ENCODE measurements at regions not wholly inside any gene's neighbourhood (a gene's known extent, or its start where the extent isn't known, plus 50 kb on each side); places are given as distances from the start of the nearest gene placed in this dataset.

GRCh38 chr4:124095621-124096020 is 616.9 kb downstream of the ANKRD50 start:
- no peaks in the 10 kb centered on the region for H3K79me2 ChIP-seq (ENCODE audit: insufficient read depth, low read depth, low read length)
- H4K20me1 ChIP-seq (ENCODE audit: insufficient read depth, low read length) = no peaks in the 10 kb centered on the region
- TF ChIP-seq, protein P1, sequence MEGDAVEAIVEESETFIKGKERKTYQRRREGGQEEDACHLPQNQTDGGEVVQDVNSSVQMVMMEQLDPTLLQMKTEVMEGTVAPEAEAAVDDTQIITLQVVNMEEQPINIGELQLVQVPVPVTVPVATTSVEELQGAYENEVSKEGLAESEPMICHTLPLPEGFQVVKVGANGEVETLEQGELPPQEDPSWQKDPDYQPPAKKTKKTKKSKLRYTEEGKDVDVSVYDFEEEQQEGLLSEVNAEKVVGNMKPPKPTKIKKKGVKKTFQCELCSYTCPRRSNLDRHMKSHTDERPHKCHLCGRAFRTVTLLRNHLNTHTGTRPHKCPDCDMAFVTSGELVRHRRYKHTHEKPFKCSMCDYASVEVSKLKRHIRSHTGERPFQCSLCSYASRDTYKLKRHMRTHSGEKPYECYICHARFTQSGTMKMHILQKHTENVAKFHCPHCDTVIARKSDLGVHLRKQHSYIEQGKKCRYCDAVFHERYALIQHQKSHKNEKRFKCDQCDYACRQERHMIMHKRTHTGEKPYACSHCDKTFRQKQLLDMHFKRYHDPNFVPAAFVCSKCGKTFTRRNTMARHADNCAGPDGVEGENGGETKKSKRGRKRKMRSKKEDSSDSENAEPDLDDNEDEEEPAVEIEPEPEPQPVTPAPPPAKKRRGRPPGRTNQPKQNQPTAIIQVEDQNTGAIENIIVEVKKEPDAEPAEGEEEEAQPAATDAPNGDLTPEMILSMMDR (conservative IDR thresholded peaks at IDR 0.05; ENCODE audit: low read length) = no peak
- TF ChIP-seq EZH2phosphoT487 (IDR thresholded peaks at IDR 0.05; ENCODE audit: borderline replicate concordance, low read depth, low read length) = no peak
- intact Hi-C loops (cut with micrococcal nuclease; ENCODE audit: unreplicated experiment) = no loop called here
- no peak for DNase-seq (ENCODE audit: low spot score)
- no peaks in the 10 kb centered on the region for H3K4me1 ChIP-seq (ENCODE audit: insufficient read depth, low read length, poor library complexity, severe bottlenecking)
- no peak overlapping the region for H2AFZ ChIP-seq (ENCODE audit: low read length)
- H3K27ac ChIP-seq (ENCODE audit: low read depth, low read length, poor library complexity, severe bottlenecking) = no peak overlapping the region
- H3K4me2 ChIP-seq (ENCODE audit: low read length) = no peak overlapping the region
- ChIA-PET POLR2A (no interaction called here), CTCF (ENCODE audit: unreplicated experiment) (no interaction called here)
- no peaks in the 10 kb centered on the region for H3K9me2 ChIP-seq (ENCODE audit: insufficient read depth, low read length)
- BruUV-seq (replicated peaks) = no TSS peak
- H3K36me3 ChIP-seq (ENCODE audit: insufficient read depth, low read length) = no peaks in the 10 kb centered on the region
- H3K4me3 ChIP-seq (ENCODE audit: low read depth, low read length, poor library complexity, severe bottlenecking) = no peak overlapping the region
- no peaks in the 10 kb centered on the region for H3K9me3 ChIP-seq (ENCODE audit: low read length)

DNA sequence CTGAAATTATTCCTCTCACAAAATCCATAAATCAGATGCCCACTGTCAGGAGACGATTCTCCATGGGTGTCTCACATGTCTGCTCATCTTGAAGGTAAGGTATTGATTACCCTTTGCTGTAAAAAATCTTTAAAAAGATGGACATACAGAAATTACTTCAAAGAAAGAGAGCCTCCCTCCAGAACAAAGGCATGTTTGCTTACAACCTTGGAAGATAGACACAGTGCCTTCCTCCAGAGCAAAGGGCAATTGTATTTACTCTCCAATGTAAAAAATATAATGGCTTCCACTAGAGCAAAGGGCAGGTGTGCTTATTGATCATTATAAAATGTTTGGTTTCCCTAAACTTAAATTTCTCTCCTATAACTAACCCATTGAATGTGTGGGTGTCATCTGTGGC is 616.2 kb downstream of the ANKRD50 start:
- intact Hi-C loops (cut with micrococcal nuclease; ENCODE audit: unreplicated experiment) = no loop called here
- no peak for DNase-seq (ENCODE audit: low spot score)
- ChIA-PET CTCF (ENCODE audit: unreplicated experiment) (no interaction called here), POLR2A (no interaction called here)
- H3K9me3 ChIP-seq (ENCODE audit: low read length) = no peaks in the 10 kb centered on the region
- H3K79me2 ChIP-seq (ENCODE audit: insufficient read depth, low read depth, low read length) = no peaks in the 10 kb centered on the region
- H4K20me1 ChIP-seq (ENCODE audit: insufficient read depth, low read length) = no peaks in the 10 kb centered on the region
- no peaks in the 10 kb centered on the region for H3K9me2 ChIP-seq (ENCODE audit: insufficient read depth, low read length)
- H2AFZ ChIP-seq (ENCODE audit: low read length) = no peak overlapping the region
- no peaks in the 10 kb centered on the region for H3K36me3 ChIP-seq (ENCODE audit: insufficient read depth, low read length)
- H3K4me2 ChIP-seq (ENCODE audit: low read length) = no peak overlapping the region
- no peak overlapping the region for H3K27ac ChIP-seq (ENCODE audit: low read depth, low read length, poor library complexity, severe bottlenecking)
- no peak overlapping the region for H3K4me3 ChIP-seq (ENCODE audit: low read depth, low read length, poor library complexity, severe bottlenecking)
- TF ChIP-seq, protein P1 (conservative IDR thresholded peaks at IDR 0.05; ENCODE audit: low read length) = no peak
- TF ChIP-seq EZH2phosphoT487 (IDR thresholded peaks at IDR 0.05; ENCODE audit: borderline replicate concordance, low read depth, low read length) = no peak
- no peaks in the 10 kb centered on the region for H3K4me1 ChIP-seq (ENCODE audit: insufficient read depth, low read length, poor library complexity, severe bottlenecking)
- BruUV-seq (replicated peaks) = no TSS peak

GRCh38 chr4:124097447-124097846 is 615.1 kb downstream of the ANKRD50 start:
- H3K4me1 ChIP-seq (ENCODE audit: insufficient read depth, low read length, poor library complexity, severe bottlenecking) = no peaks in the 10 kb centered on the region
- no peaks in the 10 kb centered on the region for H3K9me3 ChIP-seq (ENCODE audit: low read length)
- no peaks in the 10 kb centered on the region for H3K9me2 ChIP-seq (ENCODE audit: insufficient read depth, low read length)
- no peak for TF ChIP-seq EZH2phosphoT487 (IDR thresholded peaks at IDR 0.05; ENCODE audit: borderline replicate concordance, low read depth, low read length)
- TF ChIP-seq, protein P1 (conservative IDR thresholded peaks at IDR 0.05; ENCODE audit: low read length) = no peak
- H4K20me1 ChIP-seq (ENCODE audit: insufficient read depth, low read length) = no peaks in the 10 kb centered on the region
- no peak overlapping the region for H3K27ac ChIP-seq (ENCODE audit: low read depth, low read length, poor library complexity, severe bottlenecking)
- H3K36me3 ChIP-seq (ENCODE audit: insufficient read depth, low read length) = no peaks in the 10 kb centered on the region
- no peak overlapping the region for H2AFZ ChIP-seq (ENCODE audit: low read length)
- ChIA-PET CTCF (ENCODE audit: unreplicated experiment) (no interaction called here), POLR2A (interaction anchor here (1.3 kb wide), 1 partner anchor 11 kb away, joined by 4 read pairs; no protein-coding TSS in a partner anchor)
- no peak overlapping the region for H3K4me3 ChIP-seq (ENCODE audit: low read depth, low read length, poor library complexity, severe bottlenecking)
- H3K79me2 ChIP-seq (ENCODE audit: insufficient read depth, low read depth, low read length) = no peaks in the 10 kb centered on the region
- DNase-seq (ENCODE audit: low spot score) = no peak
- no TSS peak for BruUV-seq (replicated peaks)
- intact Hi-C loops (cut with micrococcal nuclease; ENCODE audit: unreplicated experiment) = no loop called here
- H3K4me2 ChIP-seq (ENCODE audit: low read length) = no peak overlapping the region

Data from OCI-LY7 (cell line).